ENCODE measurements at regions not wholly inside any gene's neighbourhood (a gene's known extent, or its start where the extent isn't known, plus 50 kb on each side); places are given as distances from the start of the nearest gene placed in this dataset.

DNA sequence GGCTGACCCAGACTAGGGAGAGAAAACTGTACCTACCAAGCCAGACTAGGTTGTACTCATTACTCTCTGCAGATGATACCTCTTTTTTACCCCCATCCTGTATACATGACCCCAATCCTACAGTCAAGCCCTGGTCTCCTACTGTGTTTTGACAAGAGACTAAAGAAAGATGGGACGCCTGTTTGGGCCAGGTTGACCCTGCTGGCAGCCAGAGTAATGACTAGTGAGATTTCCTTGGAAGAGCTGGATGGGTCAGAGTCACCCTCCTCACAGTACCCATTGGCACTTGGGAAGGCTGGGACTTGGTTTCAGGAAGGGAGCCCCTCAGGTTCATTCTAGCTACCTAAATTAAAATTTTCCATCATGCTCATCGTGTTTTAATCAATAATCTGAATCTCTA is 89.7 kb upstream of the NR4A3 start:
- DNase-seq, result no peak
- in situ Hi-C loops (cut with HindIII; ENCODE audit: low pct_ligation_motif_present, low pct_unique_long_range_greater_than_20kb, low sequenced_read_pairs), result no loop called here

DNA sequence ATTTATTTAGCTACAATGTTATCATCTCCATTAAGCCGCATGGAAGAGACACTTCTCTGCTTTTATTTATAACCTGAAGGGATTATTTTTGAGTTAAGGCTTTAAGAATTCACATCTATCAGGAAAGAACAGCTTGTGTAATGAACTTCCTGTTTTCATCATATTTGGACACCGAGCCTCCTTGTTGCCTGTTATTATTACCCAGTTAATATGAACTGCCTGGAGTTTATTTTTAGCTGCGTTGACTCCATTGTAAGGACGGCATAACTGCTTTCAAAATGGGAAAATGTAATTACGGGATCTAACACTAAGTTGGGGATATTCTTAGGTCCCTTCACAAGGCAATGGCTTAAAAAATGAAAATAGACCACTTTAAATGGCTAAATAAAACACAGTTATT is 89.0 kb upstream of the NR4A3 start:
- in situ Hi-C loops (cut with HindIII; ENCODE audit: low pct_ligation_motif_present, low pct_unique_long_range_greater_than_20kb, low sequenced_read_pairs), result no loop called here
- DNase-seq, result no peak

DNA sequence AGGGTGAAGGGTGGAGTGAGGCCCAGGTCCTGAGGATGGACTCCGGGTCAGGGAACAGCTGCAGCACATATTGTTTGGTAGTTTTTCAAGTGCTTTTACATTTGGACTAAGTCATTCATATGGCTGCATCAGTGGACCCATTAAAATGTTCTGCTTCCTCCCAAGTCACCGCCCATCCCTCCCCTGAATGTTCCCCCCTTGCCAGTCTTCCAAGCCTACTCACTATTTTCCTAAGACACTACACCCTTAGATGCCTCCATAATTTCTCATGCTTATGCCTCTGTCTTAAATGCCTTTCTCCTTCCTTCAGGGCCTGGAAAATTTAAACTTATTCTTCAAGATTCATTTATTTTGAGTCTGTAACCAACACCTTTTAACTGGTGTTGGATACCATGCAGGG is 86.6 kb upstream of the NR4A3 start:
- DNase-seq, result no peak
- in situ Hi-C loops (cut with HindIII; ENCODE audit: low pct_ligation_motif_present, low pct_unique_long_range_greater_than_20kb, low sequenced_read_pairs), result no loop called here

DNA sequence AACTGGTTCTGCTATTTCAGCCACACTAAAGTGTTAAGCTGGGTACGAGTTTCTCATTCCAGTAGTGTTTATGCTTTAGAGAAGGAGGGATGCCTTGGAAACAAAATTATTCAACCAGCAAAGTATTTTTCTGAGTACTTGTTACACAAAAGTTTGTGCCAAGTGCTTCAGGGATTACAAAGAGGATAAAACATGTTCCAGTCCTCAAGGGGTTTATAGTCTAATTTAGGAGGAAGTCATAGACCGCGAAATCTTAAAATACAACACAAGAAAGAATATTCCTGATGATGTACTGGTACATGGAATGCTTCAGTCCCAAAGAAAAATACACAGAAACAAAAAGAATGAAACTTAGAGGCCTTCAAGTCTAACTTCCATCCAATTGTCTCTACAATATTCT is 85.4 kb upstream of the NR4A3 start:
- in situ Hi-C loops (cut with HindIII; ENCODE audit: low pct_ligation_motif_present, low pct_unique_long_range_greater_than_20kb, low sequenced_read_pairs), result no loop called here
- DNase-seq, result no peak

DNA sequence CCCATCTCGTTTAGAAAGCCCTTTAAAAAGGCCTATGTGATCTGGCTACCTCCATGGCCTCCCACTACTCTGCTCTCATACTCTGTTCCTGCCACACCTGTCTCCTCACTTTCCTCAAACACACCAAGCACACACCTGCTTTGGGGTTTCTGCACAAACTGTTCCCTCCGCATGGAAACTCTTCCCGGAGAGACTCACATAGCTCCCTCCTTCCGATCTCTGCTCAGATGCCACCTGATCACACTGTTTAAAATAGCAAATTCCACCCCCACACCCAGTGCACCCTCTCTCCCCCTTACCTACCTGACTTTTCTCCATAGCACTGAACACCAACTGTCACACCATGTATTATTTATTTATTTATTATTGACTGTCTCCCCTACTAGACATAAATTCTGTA is 84.0 kb upstream of the NR4A3 start:
- in situ Hi-C loops (cut with HindIII; ENCODE audit: low pct_ligation_motif_present, low pct_unique_long_range_greater_than_20kb, low sequenced_read_pairs), result no loop called here
- no peak for DNase-seq

DNA sequence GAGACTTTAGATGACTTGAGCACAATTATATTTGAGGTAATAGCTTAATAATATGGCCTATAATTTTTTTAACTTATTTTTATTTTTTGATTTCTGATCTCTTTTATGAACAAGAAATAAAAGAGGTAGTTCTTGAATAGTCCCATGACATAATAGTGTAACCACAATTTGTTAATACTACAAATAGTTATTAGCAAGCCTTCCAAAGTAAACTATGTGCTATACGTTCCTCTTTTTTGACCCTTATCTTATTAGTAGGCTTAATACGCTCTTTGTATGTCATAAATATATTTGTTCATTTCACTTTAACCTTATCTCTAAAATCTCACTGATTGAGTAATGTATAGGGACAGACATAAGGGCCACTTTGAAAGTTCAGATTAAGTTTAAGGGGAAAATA is 78.7 kb upstream of the NR4A3 start:
- no peak for DNase-seq
- in situ Hi-C loops (cut with HindIII; ENCODE audit: low pct_ligation_motif_present, low pct_unique_long_range_greater_than_20kb, low sequenced_read_pairs), result no loop called here

DNA sequence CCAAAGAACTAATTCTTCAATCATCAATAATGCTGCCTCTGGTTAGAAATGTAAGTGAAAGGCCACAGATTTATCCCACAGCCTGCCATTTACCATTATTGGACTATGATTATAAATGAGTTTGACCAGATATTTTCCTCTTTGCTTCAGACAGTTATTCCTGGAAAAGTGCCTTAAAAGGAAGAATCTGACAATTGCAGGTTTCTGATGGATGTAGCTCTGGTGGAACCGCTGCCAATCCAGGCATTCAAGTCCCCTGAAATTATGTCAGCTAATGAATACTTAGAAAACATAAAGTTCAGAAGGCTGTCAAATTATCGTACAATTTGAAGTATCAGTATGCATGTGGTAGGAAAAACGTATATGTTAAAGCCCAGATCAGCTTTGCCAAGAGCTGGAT is 78.2 kb upstream of the NR4A3 start:
- no peak for DNase-seq

DNA sequence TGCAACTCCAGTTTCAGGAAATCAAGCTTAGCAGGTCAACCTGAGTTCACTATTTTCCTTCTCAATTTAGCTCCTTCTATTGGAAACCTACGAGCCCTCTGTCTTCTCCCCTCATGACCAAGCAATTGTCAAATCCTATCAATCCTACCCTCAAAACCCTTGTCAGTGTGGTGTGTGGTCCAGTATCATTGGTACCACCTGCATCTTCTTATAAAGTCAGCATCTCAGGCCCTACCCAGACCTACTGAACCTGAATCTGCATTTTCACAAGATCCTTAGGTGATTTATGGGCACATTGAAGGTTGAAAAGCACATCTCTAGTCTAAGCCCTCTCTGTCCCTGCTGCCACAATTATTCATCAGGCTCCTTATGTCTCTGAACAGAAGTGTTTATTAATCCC is 77.6 kb upstream of the NR4A3 start:
- in situ Hi-C loops (cut with HindIII; ENCODE audit: low pct_ligation_motif_present, low pct_unique_long_range_greater_than_20kb, low sequenced_read_pairs), result no loop called here
- DNase-seq, result no peak

More for the DNA sequence above, 78.2 kb upstream of the NR4A3 start:
- in situ Hi-C loops (cut with HindIII; ENCODE audit: low pct_ligation_motif_present, low pct_unique_long_range_greater_than_20kb, low sequenced_read_pairs), result no loop called here

DNA sequence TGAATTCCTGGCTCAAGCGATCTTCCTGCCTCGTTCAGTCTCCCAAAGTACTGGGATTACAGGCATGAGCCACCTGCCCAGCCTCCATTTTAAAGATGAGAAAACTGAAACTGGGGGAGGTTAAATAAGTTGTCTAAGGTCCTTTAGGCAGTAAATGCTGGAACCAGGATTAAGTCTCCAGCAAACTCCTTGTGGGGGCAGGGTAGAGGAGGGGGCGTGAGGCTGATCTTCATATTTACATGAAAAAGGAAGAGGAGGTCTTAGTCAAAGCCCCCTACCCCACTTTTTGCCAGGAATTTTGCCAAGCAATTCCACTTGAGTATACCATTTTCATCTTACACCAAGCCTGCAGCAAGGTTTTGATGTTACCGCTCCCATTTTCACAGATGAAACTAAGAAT is 76.6 kb upstream of the NR4A3 start:
- in situ Hi-C loops (cut with HindIII; ENCODE audit: low pct_ligation_motif_present, low pct_unique_long_range_greater_than_20kb, low sequenced_read_pairs), result no loop called here
- no peak for DNase-seq

DNA sequence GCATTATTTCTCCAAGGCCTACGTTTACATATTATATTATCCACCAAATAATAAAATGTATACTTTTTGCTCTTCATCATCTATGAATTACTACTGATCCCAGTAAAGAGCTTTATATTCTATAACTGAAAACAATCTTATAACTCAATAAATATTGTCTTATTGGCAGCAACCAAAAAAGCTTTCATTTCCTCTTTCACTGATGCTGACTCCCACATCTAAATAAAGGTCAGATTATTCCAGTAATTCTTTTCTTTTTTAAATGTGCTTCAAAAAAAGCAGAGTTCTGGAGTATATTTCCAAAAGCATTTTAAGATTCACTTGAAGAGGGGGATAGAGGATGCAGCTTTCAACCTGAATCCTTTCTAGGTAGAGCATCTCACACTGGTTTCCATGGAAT is 75.3 kb upstream of the NR4A3 start:
- in situ Hi-C loops (cut with HindIII; ENCODE audit: low pct_ligation_motif_present, low pct_unique_long_range_greater_than_20kb, low sequenced_read_pairs), result no loop called here
- DNase-seq, result no peak

DNA sequence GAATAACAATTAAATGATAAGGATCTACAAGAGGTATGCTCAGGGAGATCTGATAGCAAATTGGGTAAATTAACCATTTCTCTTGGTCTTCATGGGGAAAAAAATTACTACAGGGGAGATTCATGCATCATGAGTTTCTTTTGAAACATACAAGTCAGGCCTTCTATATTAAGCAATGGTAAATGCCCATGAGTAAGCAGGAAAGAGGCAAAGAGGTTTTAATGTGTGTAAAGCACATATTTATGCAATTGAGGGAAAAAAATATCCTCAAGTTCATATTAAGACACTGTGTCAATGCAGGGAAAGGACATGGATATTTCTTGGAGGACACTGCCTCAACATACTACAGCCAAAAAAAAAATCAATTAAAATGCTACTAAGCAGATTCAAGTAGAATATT is 73.4 kb upstream of the NR4A3 start:
- DNase-seq, result no peak

DNA sequence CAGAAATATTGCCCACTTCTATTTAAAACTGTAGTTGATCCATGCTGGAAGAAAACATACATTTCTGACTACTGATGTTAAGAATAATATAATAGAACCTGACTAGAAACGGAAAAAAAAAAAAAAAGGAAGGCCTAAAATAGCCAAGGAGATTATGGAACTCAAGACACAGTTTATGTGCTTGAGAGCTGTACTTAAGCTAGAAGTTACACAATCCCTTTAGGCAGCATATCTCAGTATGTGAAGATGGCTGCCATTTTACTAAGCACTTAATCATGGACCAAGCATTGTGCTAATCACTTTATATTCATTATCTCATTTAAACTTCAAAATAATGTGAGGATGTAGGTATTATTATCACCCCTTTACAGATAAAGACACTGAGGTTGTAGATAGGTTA is 73.0 kb upstream of the NR4A3 start:
- DNase-seq, result no peak
- in situ Hi-C loops (cut with HindIII; ENCODE audit: low pct_ligation_motif_present, low pct_unique_long_range_greater_than_20kb, low sequenced_read_pairs), result no loop called here

More for the DNA sequence above, 73.4 kb upstream of the NR4A3 start:
- in situ Hi-C loops (cut with HindIII; ENCODE audit: low pct_ligation_motif_present, low pct_unique_long_range_greater_than_20kb, low sequenced_read_pairs), result no loop called here

DNA sequence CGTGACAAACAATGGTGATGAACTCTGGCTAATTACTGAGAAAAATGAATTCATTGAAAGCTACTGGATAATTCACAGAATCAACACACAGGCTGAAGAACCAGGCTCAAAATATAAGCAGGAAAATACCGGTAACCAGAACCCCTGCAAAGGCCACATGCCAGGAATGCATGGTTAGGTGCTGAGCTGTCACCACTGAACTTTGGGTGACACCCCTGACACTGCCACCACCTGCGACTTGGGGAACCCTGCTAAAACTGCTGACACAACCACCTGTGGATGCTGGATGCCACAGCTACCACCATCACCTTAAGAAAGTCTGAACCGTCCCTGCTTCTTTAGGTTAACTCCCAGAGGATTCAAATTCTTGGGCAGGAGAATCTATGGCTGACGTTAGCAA is 72.0 kb upstream of the NR4A3 start:
- DNase-seq, result no peak
- in situ Hi-C loops (cut with HindIII; ENCODE audit: low pct_ligation_motif_present, low pct_unique_long_range_greater_than_20kb, low sequenced_read_pairs), result no loop called here

DNA sequence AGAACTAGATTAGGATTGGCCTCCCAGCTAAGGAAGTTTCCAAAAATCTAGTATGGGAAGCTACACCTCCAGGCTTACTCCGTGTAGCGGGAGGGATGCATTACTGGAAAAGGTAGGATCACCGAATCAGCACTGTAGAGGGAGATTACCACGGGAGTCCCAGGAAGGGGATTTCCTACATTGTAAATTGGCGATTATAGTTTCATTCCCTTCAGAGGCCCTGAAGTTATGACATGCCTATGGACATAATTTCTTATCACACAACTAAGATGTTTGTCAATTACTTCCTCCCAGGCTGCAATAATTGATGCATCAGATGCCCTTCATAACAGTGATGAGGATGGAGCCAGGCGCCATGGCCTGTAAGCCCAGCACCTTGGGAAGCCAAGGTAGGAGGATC is 71.2 kb upstream of the NR4A3 start:
- in situ Hi-C loops (cut with HindIII; ENCODE audit: low pct_ligation_motif_present, low pct_unique_long_range_greater_than_20kb, low sequenced_read_pairs), result no loop called here
- DNase-seq, result no peak

DNA sequence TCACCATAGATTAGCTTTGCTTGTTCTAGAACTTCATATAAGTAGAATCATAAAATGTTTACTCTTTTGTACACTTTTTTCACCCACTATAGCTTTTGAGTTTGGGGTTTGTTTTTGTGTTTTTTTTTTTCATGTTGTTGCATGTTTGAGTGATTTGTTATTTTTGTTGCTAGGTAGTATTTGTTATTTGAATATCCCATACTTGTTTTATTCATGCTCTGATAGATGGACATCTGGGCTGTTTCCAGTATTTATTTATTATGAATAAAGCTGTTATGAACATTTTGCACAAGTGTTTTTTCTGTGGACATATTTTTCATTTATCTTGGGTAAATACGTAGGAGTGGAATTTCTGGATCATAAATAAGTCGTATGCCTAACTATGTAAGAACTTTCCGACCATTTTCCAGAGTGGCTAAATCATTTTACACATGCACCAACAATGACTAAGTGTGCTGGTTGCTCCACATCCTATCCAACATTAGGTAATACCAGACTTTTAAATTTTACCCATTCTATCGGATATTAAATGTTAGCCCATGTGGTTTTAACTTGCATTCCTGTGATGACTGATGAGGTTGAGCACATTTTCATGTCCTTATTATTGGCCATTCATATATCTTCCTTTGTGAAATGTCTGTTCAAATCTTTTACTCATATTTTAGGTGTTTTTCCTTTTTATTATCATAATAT is 69.1 kb upstream of the NR4A3 start:
- no peak for DNase-seq

DNA sequence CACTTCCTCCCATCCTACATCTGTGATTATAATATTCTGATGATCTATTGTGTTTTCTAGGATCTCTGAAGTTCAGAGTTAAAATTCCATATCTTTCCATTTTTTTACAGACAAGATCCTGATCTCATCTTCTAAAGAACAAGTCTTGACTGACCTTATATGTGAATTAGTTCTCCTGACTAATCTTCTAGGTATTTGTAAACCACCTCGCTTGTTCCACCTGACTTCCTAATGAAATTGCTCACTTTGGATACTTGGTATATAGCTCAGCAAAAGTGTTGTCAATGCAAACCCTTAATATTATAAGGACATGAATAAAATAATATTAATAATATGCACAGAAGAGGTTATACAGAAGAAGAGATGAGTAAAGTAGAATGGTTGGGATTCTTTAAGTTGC is 68.2 kb upstream of the NR4A3 start:
- no peak for DNase-seq
- in situ Hi-C loops (cut with HindIII; ENCODE audit: low pct_ligation_motif_present, low pct_unique_long_range_greater_than_20kb, low sequenced_read_pairs), result no loop called here

More for the DNA sequence above, 69.1 kb upstream of the NR4A3 start:
- in situ Hi-C loops (cut with HindIII; ENCODE audit: low pct_ligation_motif_present, low pct_unique_long_range_greater_than_20kb, low sequenced_read_pairs), result no loop called here

DNA sequence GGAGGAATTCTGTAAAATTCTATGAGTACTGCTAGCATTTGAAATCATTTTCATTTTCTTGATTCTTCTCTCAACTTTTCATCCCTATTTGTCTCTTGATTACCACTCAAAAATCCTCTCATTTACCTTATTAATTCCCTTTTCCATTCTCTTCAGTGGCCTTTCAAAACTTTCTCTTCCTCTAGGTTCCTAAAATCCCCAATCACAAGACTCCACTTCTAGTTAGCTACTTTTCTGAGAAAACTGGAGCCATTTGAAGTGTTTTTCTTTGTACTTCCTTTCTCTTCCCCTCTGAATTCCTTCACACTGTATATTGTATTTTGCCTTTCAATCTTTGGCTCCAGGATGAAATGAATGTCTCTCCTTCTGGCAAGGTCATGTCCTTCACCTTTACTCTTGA is 61.3 kb upstream of the NR4A3 start:
- in situ Hi-C loops (cut with HindIII; ENCODE audit: low pct_ligation_motif_present, low pct_unique_long_range_greater_than_20kb, low sequenced_read_pairs), result no loop called here
- no peak for DNase-seq

DNA sequence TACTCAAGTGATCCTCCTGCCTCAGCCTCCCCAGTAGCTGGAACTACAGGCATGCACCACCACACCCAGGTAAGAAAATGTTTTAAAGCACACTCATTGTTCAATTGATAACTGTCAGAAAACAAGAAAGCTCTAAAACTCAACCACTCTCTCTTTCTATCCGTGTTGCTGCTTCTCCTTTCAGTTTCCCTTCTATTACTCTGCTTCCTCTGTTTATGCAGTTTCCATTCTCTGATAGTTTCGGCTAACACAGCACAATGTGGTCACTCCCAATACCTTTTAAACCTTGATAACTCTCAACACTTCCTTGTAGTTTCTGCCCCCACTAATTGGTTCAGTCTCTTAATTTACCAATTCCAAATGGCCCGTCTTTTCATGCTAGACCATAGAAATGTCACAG is 59.2 kb upstream of the NR4A3 start:
- no peak for DNase-seq
- in situ Hi-C loops (cut with HindIII; ENCODE audit: low pct_ligation_motif_present, low pct_unique_long_range_greater_than_20kb, low sequenced_read_pairs), result no loop called here

Data from ACHN (cell line).